Activated CD4-positive, CD25-positive, alpha-beta regulatory T cell treated with anti-CD3 and anti-CD28 coated beads, Interleukin-2, amount 50 U/mL, for 72 hours (primary cell): ENCODE measurements at regions not wholly inside any gene's neighbourhood (a gene's known extent, or its start where the extent isn't known, plus 50 kb on each side); places are given as distances from the start of the nearest gene placed in this dataset.

Source experiments
- DNase-seq: peaks from one replicate; pipeline ENCODE4 v3.0.0; 2021

DNA sequence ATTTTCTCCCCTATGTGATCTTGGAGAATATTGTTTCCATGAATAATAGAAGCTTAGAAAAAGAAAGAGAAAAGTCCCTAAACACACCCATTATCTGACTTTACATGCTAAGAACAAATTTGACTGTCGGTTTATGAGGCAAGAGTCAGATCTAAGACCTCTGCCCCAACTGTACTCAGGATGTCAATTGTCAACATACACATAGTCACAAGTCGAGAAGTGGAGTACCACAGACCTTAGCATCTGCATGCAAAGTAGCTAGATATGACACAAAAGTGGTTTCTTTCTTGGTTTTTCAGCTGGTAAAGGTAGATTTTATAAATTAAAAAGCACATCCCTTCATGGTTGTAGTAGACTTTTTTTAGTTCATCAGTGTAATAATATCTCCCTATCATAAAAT, 97.2 kb upstream of the DPYD start:
- no peak for DNase-seq

- DNase-seq = no peak
These were observed 96.3 kb upstream of the DPYD start for GRCh38 chr1:98017184-98017583.

DNA sequence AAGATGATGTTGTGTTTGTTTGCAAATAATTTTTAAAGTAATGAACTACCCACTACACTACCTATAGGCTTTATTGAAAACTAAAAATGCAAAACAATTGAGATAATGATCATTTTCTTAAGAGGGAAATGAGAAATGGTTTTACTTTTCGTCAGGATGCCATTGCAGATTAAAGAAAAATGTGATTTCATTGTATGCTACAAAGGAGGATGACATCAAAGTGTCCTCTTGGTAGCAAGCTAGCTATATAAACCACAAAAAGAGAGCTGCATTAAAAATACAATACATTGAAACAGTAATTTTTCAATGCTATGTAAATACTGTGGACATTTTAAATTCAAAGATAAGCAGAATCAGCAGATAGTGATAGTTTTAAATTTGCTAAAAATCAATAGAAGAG, 87.5 kb upstream of the DPYD start:
- DNase-seq = no peak

GRCh38 chr1:98005326-98006010, 84.6 kb upstream of the DPYD start:
- DNase-seq = no peak

GRCh38 chr1:98003442-98003841, 82.6 kb upstream of the DPYD start:
- DNase-seq = no peak

DNA sequence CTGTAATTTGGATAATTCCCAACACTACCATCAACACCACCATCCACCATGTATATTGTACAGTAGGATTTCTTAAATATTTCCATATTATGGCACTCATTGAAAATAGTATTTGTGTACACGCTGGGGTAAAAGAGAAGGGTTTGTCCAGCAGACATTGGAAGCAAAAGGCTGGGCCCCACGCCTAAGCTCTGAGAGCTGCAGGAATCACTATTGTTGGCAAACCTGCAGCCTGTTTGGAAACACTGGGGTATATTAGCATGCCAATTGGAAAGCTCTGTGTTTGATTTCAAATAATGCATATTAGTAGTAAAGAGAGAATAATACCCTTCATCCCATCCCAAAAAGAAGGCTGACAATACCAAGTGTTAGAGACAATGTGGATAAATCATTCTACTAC, 81.5 kb upstream of the DPYD start:
- no peak for DNase-seq

- DNase-seq = no peak
These were observed 80.9 kb upstream of the DPYD start for GRCh38 chr1:98001764-98002163.

- DNase-seq = no peak
These were observed 78.5 kb upstream of the DPYD start for GRCh38 chr1:97999320-97999719.

GRCh38 chr1:97996880-97997279, 76.0 kb upstream of the DPYD start:
- DNase-seq = no peak

DNA sequence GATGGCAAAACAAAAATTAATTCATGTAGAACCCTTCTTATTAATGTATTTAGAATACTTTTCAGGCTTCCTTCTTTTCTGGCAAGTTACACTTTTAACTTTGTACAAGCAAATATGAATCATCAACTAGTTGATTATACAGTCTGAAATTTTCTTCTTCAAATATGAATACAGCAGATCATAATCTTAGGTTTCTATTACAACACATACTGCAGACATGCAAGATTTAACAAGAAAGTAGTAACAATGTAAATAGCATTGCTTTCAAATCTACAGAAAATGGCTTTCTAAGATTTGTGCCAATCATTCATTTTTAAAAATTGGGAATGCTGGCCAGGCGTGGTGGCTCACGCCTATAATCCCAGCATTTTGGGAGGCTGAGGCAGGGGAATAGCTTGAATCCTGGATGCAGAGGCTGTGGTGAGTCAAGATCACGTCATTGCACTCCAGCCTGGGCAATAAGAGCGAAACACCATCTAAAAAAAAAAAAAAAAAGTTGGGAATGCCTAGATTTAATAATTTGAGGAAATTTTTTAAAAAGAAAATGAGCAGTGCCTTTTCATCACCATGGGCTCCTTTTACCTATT, 68.4 kb upstream of the DPYD start:
- DNase-seq = no peak

DNA sequence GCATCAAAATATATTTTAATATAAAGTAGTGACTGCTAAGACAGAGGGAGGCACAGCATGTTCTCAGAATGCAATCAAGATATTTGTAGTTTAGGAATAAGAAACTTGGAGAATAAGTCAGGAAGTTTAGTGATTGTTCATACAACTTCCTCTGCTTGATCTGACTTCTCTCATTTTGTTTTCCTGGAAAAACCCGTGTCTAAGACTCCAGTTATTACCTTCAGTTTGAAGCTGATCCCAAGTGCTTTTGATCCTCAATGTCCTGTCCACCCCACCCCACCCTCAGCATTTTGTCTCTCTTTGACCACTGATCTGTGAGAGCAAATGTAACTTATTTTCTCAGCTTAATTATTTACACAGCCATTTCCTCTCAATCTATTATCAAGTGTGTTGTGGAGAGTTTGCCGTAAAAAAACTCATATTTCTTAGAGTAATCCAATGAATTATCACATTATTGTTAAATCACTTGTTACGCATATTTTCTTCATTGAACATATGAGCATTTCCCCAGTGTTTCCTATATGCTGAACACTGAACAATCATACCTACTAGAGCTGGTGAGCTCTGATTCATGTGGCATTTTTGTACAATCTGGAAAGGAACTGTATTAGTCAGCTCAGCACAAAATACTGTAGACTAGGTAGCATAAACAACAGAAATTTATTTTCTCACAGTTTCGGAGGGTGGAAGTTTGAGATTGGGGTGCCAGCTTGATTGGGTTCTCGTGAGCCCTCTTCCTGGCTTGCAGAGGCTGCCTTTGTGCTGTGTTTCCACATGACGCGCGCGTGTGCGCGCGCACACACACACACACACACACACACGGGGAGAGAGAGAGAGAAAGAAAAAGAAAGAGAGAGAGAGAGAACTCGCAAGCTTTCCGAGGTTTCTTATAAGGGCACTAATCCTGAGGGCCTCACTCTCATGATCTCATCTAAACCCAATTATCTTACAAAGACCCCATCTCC, 65.5 kb upstream of the DPYD start:
- DNase-seq = no peak

GRCh38 chr1:97983126-97983525, 62.3 kb upstream of the DPYD start:
- no peak for DNase-seq

- DNase-seq = no peak
These were observed 59.7 kb upstream of the DPYD start for GRCh38 chr1:97980530-97980929.

GRCh38 chr1:97976801-97977200, 56.0 kb upstream of the DPYD start:
- no peak for DNase-seq
